Testis (tissue), 2 donors: ENCODE measurements at regions not wholly inside any gene's neighbourhood (a gene's known extent, or its start where the extent isn't known, plus 50 kb on each side); places are given as distances from the start of the nearest gene placed in this dataset.

Experiments
- DNase-seq: peaks from one replicate; pipeline ENCODE4 v3.0.0-alpha.2; 2019
- H3K27ac ChIP-seq, 2 donors: fragments of 200-600 bp; sonication (generic); one replicate each; pipeline ENCODE4 v1.5.1; 2019
- H3K27me3 ChIP-seq: fragments of 200-600 bp; sonication (generic); one replicate; pipeline ENCODE4 v1.5.1; 2019
- H3K36me3 ChIP-seq: fragments of 200-600 bp; sonication (generic); one replicate; pipeline ENCODE4 v1.5.1; 2017; ENCODE audit warnings: low read depth; ENCODE audit errors: missing control alignments
- H3K4me1 ChIP-seq: fragments of 200-600 bp; sonication (generic); one replicate; pipeline ENCODE4 v1.5.1; 2019
- H3K4me3 ChIP-seq, 2 donors: fragments of 200-600 bp; sonication (generic); one replicate each; pipeline ENCODE4 v1.5.1; 2017 to 2019
- H3K9me3 ChIP-seq: fragments of 200-600 bp; sonication (generic); one replicate; pipeline ENCODE4 v1.5.1; 2017
- POLR2A ChIP-seq: fragments of 450-650 bp; IDR thresholded peaks from one replicate; pipeline ENCODE4 v1.6.1; 2017; ENCODE audit warnings: antibody characterized with exemption, mild to moderate bottlenecking, moderate library complexity
- WGBS, 2 donors: methylation state at CpG; one replicate each; pipeline ENCODE4 v1.1.5; 2018; 5-methylcytosine and 5-hydroxymethylcytosine counted together
- intact Hi-C: fragments of 100-400 bp; cut with DNase I; formaldehyde crosslinking; loops from one replicate; pipeline ENCODE4 v1.15.1; 2023; ENCODE audit warnings: low total_unique reads
- TF ChIP-seq, protein P1 (sequence below), 3 experiments: fragments of 450-650 bp in 2 of 3; fragments of 200-600 bp in 1 of 3; sonication (generic) in 1 of 3; IDR thresholded peaks; one replicate each; pipeline ENCODE4 v1.5.1; 2016 to 2019; ENCODE audit warnings: antibody characterized with exemption in 3 of 3, mild to moderate bottlenecking in 2 of 3, moderate library complexity in 1 of 3

DNA sequence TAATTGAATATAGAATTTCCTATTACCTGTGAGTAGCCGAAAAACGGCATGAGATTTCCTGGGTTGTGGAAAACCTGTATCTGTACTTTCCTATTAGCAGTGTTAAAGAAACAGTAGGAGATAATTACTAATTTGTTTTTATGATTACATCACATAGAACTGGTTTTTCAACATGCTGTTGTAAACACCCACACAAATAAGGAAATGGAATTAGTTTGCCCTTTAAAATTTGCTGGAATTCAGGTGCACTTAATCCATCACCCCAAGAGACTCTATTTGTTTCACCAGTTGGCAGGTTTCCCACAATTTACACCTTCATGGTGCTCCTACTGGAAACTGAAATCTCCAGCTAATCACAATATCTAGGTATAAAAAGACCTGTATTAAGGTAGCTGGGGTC, 274.1 kb upstream of the SLC8A1 start:
- no peaks in the 10 kb centered on the region for H3K9me3 ChIP-seq
- TF ChIP-seq POLR2A: no peak
- intact Hi-C loops: no loop called here
- H3K4me3 ChIP-seq: no peak overlapping the region
- H3K36me3 ChIP-seq: no peaks in the 10 kb centered on the region
- no peaks in the 10 kb centered on the region for H3K27me3 ChIP-seq
- no peaks in the 10 kb centered on the region for H3K4me1 ChIP-seq
- WGBS, 2 donors: 90 to 92% methylated on average over 2 of the region's 2 CpGs
- no peak for DNase-seq
- H3K27ac ChIP-seq: no peak overlapping the region

DNA sequence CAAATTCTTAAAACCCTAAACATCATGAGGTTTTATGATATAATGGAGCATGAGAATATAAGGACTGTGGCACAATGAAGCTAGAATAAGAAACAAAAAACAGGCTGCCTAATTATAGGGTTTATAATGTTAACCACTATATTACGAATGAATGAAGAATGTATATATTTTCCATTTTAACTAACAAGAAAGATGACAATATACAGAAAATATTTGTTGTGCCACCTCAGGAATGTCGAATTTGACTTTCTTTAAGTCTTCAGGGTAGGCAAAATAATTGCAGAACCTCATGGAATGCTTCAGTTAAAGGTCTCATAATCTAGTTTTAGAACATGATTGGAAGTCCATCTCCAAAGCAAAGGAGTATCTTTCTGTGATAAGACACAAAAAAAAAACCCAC, 282.9 kb upstream of the SLC8A1 start:
- Histone ChIP-seq H3K4me3 (no peak overlapping the region), H3K9me3 (no peaks in the 10 kb centered on the region), H3K36me3 (no peaks in the 10 kb centered on the region), H3K4me1 (no peaks in the 10 kb centered on the region), H3K27me3 (no peaks in the 10 kb centered on the region), H3K27ac (no peak overlapping the region)
- WGBS, 2 donors: 95 to 99% methylated on average over 2 of the region's 2 CpGs
- TF ChIP-seq, protein P1, sequence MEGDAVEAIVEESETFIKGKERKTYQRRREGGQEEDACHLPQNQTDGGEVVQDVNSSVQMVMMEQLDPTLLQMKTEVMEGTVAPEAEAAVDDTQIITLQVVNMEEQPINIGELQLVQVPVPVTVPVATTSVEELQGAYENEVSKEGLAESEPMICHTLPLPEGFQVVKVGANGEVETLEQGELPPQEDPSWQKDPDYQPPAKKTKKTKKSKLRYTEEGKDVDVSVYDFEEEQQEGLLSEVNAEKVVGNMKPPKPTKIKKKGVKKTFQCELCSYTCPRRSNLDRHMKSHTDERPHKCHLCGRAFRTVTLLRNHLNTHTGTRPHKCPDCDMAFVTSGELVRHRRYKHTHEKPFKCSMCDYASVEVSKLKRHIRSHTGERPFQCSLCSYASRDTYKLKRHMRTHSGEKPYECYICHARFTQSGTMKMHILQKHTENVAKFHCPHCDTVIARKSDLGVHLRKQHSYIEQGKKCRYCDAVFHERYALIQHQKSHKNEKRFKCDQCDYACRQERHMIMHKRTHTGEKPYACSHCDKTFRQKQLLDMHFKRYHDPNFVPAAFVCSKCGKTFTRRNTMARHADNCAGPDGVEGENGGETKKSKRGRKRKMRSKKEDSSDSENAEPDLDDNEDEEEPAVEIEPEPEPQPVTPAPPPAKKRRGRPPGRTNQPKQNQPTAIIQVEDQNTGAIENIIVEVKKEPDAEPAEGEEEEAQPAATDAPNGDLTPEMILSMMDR (IDR thresholded peaks at IDR 0.05): no peak
- no peak for TF ChIP-seq POLR2A
- intact Hi-C loops: no loop called here
- DNase-seq: no peak

DNA sequence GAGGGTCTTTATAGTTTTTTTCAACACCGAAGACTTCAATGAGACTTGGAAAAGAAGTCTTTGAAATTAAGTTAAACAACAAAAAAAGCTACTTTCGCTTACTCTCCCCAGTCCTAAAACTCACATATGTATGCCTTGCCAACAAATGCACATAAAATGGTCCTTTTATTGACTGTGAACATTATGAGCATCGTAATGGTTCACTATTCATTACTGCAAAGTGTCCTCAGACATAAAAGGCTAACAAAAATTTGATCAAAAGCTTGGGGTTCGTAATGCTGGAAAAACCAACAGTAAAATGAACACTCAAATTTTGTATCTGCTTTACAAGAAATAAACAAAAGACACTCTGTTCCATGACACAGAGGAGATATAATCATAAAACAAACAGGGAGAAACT, 285.3 kb upstream of the SLC8A1 start:
- Histone ChIP-seq H3K36me3 (no peaks in the 10 kb centered on the region), H3K27ac (no peak overlapping the region), H3K27me3 (no peaks in the 10 kb centered on the region), H3K9me3 (no peaks in the 10 kb centered on the region), H3K4me3 (no peak overlapping the region), H3K4me1 (no peaks in the 10 kb centered on the region)
- TF ChIP-seq, protein P1 (IDR thresholded peaks at IDR 0.05): no peak
- TF ChIP-seq POLR2A: no peak
- DNase-seq: no peak
- intact Hi-C loops: no loop called here
- WGBS, 2 donors: 63 to 75% methylated on average over 4 of the region's 4 CpGs

DNA sequence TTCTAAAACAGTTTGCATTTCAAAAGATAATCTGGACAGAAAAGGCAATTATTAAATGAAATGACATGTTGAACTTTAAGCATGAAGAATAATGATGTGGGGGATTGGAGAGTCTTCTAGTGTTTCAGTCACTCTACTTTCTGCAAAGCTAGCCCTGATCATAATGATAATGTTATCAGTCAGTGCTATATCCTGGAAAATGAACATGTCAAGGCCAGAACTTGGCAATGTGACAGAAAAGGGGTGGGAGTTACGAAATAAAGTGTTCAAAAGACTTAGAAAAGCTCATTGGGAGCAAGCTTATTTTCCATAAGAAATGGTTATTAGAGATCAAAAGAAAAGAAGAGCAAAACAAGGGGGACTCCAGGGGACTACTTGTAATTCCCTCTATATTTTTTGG, 288.5 kb upstream of the SLC8A1 start:
- TF ChIP-seq, protein P1 (IDR thresholded peaks at IDR 0.05): no peak
- no peak for TF ChIP-seq POLR2A
- Histone ChIP-seq H3K27ac (no peak overlapping the region), H3K4me1 (no peaks in the 10 kb centered on the region), H3K4me3 (no peak overlapping the region), H3K36me3 (no peaks in the 10 kb centered on the region), H3K9me3 (no peaks in the 10 kb centered on the region), H3K27me3 (no peaks in the 10 kb centered on the region)
- intact Hi-C loops: no loop called here
- no peak for DNase-seq
- 55 to 59% methylated on average over 1 of the region's 1 CpG for WGBS, 2 donors

DNA sequence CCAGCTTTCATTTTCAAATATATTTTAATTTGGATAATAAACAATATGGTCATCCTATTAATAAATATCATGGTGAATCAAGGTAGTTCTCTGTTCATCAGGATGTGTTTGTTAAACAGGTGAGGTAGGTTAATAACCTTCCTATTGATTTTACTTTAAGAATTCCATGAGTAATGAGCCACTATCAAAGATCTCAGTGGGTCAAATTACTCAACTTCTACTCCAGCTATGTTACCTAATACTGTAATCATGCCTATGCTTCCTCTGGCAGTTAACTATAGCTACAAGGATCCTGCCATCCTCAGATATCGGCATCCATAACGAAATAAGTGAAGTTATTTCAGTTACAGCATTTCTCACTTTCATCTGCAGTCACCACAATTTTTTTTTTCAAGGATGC, 289.6 kb upstream of the SLC8A1 start:
- 95 to 100% methylated on average over 2 of the region's 2 CpGs for WGBS, 2 donors
- H3K4me3 ChIP-seq: no peak overlapping the region
- TF ChIP-seq, protein P1 (IDR thresholded peaks at IDR 0.05): no peak
- TF ChIP-seq POLR2A: no peak

More for the DNA sequence above, 289.6 kb upstream of the SLC8A1 start:
- no peak overlapping the region for H3K27ac ChIP-seq
- H3K9me3 ChIP-seq: no peaks in the 10 kb centered on the region
- DNase-seq: no peak
- H3K27me3 ChIP-seq: no peaks in the 10 kb centered on the region
- H3K36me3 ChIP-seq: no peaks in the 10 kb centered on the region
- H3K4me1 ChIP-seq: no peaks in the 10 kb centered on the region
- intact Hi-C loops: no loop called here
